Spleen (tissue), 7 donors: ENCODE measurements at regions not wholly inside any gene's neighbourhood (a gene's known extent, or its start where the extent isn't known, plus 50 kb on each side); places are given as distances from the start of the nearest gene placed in this dataset.

Source experiments
- CTCF ChIP-seq, 11 experiments: fragments of 200-600 bp in 7 of 11; fragments of 450-650 bp in 4 of 11; sonication (generic) in 4 of 11; IDR thresholded peaks in 8 of 11; conservative IDR thresholded peaks in 3 of 11; 1 replicate in 7 of 11; 2 replicates in 4 of 11; pipeline versions ENCODE4 v1.4.0 to v1.8.0; 2016 to 2021; ENCODE audit warnings: antibody characterized with exemption in 11 of 11, inconsistent platforms in 4 of 11, mild to moderate bottlenecking in 1 of 11
- POLR2A ChIP-seq, 3 donors: fragments of 450-650 bp; IDR thresholded peaks; one replicate each; pipeline ENCODE4 v1.5.1; 2017; ENCODE audit warnings: antibody characterized with exemption in 3 of 3, mild to moderate bottlenecking in 1 of 3
- POLR2AphosphoS5 ChIP-seq, 3 donors: sonication (generic); formaldehyde crosslinking; IDR thresholded peaks; one replicate each; pipeline ENCODE4 v1.5.1; 2017; ENCODE audit warnings: antibody characterized with exemption in 3 of 3
- donor health status: DM: no; HTN: no; CAD: no; lungs with moderate emphysema.
- donor health status: DM: no; HTN: no; CAD: no.
- donor health status: DM: no; HTN: no; CAD: no.

- TF ChIP-seq CTCF (IDR thresholded peaks at IDR 0.05 in 8 of 11, conservative IDR thresholded peaks at IDR 0.05 in 3 of 11), result no peak
- no peak for TF ChIP-seq POLR2A (IDR thresholded peaks at IDR 0.05)
- TF ChIP-seq POLR2AphosphoS5 (IDR thresholded peaks at IDR 0.05), result no peak
Observed at GRCh38 chr12:107859367-107859766, 84.9 kb downstream of the ASCL4 start.
